Natural killer cell (primary cell): ENCODE measurements at regions not wholly inside any gene's neighbourhood (a gene's known extent, or its start where the extent isn't known, plus 50 kb on each side); places are given as distances from the start of the nearest gene placed in this dataset.
"Not testable (repeated sequence)": the region's sequence is repeated elsewhere in the genome, so short reads cannot be mapped to it uniquely, and the experiment has no call there.

Source experiments
- ATAC-seq, 3 donors: fragments of 150-1000 bp in 2 of 3; fragments of 200-7000 bp in 1 of 3; cut with Tn5 transposase; 1 replicate in 1 of 3; 2 replicates in 2 of 3; pipeline ENCODE4 v1.10.0; 2021; ENCODE audit warnings: mild to moderate bottlenecking in 2 of 3, moderate library complexity in 2 of 3
- DNase-seq, 2 donors: peaks; one replicate each; pipeline versions ENCODE4 v3.0.0 to v3.0.0-alpha.2; 2013 to 2021; ENCODE audit warnings: mixed read lengths in 1 of 2
- H3K27ac ChIP-seq: one replicate; pipeline ENCODE4 v1.5.1; 2013; ENCODE audit warnings: mild to moderate bottlenecking, low read length
- H3K27me3 ChIP-seq: one replicate; pipeline ENCODE4 v1.6.1; 2013; ENCODE audit warnings: low read length; ENCODE audit not compliant: control insufficient read depth, insufficient read depth
- H3K36me3 ChIP-seq: one replicate; pipeline ENCODE4 v1.6.1; 2013; ENCODE audit warnings: low read length; ENCODE audit not compliant: control insufficient read depth, insufficient read depth
- H3K4me1 ChIP-seq: one replicate; pipeline ENCODE4 v1.6.1; 2013; ENCODE audit warnings: low read length; ENCODE audit not compliant: control insufficient read depth, insufficient read depth
- H3K4me3 ChIP-seq: one replicate; pipeline ENCODE4 v1.5.1; 2013; ENCODE audit warnings: low read length
- H3K9me3 ChIP-seq: one replicate; pipeline ENCODE4 v1.6.1; 2013; ENCODE audit warnings: low read length; ENCODE audit not compliant: control insufficient read depth, insufficient read depth
- H3K27ac Mint-ChIP-seq, 2 donors: one replicate each; pipeline ENCODE4 v1.8.0; 2022; ENCODE audit warnings: mild to moderate bottlenecking in 2 of 2, mixed read lengths in 2 of 2, moderate library complexity in 1 of 2
- H3K27me3 Mint-ChIP-seq, 2 donors: one replicate each; pipeline ENCODE4 v1.8.0; 2022; ENCODE audit warnings: low read depth in 2 of 2, mixed read lengths in 2 of 2
- H3K36me3 Mint-ChIP-seq: one replicate; pipeline ENCODE4 v1.8.0; 2022; ENCODE audit warnings: mixed read lengths
- H3K4me1 Mint-ChIP-seq, 2 donors: one replicate each; pipeline ENCODE4 v1.8.0; 2022; ENCODE audit warnings: mixed read lengths in 2 of 2
- H3K4me3 Mint-ChIP-seq: one replicate; pipeline ENCODE4 v1.8.0; 2022; ENCODE audit warnings: mild to moderate bottlenecking, moderate library complexity, mixed read lengths
- H3K9me3 Mint-ChIP-seq, 2 donors: one replicate each; pipeline ENCODE4 v1.8.0; 2022; ENCODE audit warnings: mixed read lengths in 2 of 2
- CTCF ChIP-seq: fragments of 200-600 bp; IDR thresholded peaks from one replicate; pipeline ENCODE4 v1.8.0; 2022; ENCODE audit warnings: antibody characterized with exemption
- WGBS: methylation state at CpG from one replicate; pipeline ENCODE4 v1.1.7; 2013; ENCODE audit warnings: missing lambda C conversion rate; ENCODE audit not compliant: insufficient coverage; 5-methylcytosine and 5-hydroxymethylcytosine counted together
- intact Hi-C: fragments of 100-400 bp; cut with micrococcal nuclease; formaldehyde crosslinking; loops from one replicate; pipeline ENCODE4 v1.14.2; 2022

DNA sequence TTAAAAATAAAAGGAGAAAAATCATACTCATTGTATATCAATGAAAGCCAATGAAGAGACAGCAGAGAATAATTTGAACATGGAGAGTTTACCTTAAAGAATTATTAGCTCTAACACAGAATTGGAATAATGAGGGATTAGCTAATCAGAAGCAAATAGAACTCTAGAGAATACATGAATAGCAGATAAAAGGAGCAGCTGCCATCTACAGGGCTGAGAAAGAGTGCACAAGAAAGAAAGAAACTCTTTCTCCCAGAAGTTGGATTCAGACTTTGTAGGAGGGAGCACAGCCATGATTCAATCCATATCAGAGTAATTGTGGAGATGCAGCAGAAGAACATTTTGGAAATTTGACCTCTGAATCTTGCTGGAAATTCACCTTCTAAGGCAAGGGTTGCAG is 1171.2 kb downstream of the PLA2G4A start:
- Mint-ChIP-seq H3K36me3 (peaks cover 7% of the 10 kb centered on the region), H3K27me3 (no peaks in the 10 kb centered on the region), H3K4me1 (no peaks in the 10 kb centered on the region), H3K27ac (no peak overlapping the region), H3K4me3 (no peak overlapping the region), H3K9me3 (peaks cover 5 to 11% of the 10 kb centered on the region in 2 donors)
- Histone ChIP-seq H3K36me3 (no peaks in the 10 kb centered on the region), H3K4me3 (no peak overlapping the region), H3K9me3 (peaks cover 3% of the 10 kb centered on the region), H3K27ac (no peak overlapping the region), H3K27me3 (no peaks in the 10 kb centered on the region), H3K4me1 (no peaks in the 10 kb centered on the region)
- TF ChIP-seq CTCF = no peak
- DNase-seq (no peak), ATAC-seq (no peak)
- intact Hi-C loops = no loop called here

- H3K27me3 Mint-ChIP-seq, H3K4me3 ChIP-seq, H3K4me1 Mint-ChIP-seq, DNase-seq, H3K9me3 ChIP-seq, H3K4me3 Mint-ChIP-seq, H3K27me3 ChIP-seq, H3K27ac Mint-ChIP-seq, H3K36me3 ChIP-seq, H3K27ac ChIP-seq, ATAC-seq, H3K36me3 Mint-ChIP-seq, intact Hi-C loops, H3K4me1 ChIP-seq: not testable (repeated sequence)
- 81% methylated on average over 1 of the region's 1 CpG for WGBS
- H3K9me3 Mint-ChIP-seq = peaks cover 5 to 13% of the 10 kb centered on the region in 2 donors
Measured at GRCh38 chr1:188003687-188004086, 1174.9 kb downstream of the PLA2G4A start.

DNA sequence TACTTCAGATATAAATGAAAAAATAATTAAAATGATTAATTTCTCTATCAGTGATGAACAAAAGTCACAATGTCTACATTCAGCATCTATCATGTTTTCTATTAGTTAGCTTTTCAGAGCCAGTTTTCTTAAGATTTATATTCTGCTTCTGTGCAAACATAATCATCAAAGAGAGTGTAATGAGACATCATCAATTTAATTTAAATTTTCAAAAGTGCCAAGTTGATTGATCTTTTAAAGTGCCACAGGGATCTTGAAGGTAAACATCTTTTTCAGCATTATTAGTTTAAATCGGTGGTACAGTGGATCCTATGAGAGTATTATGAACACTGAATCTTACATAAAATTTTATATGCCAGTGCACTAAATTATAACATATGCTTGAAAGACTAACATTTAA is 1176.1 kb downstream of the PLA2G4A start:
- Histone ChIP-seq H3K27ac (no peak overlapping the region), H3K4me1 (no peaks in the 10 kb centered on the region), H3K36me3 (no peaks in the 10 kb centered on the region), H3K27me3 (no peaks in the 10 kb centered on the region), H3K9me3 (peaks cover 3% of the 10 kb centered on the region), H3K4me3 (no peak overlapping the region)
- DNase-seq = no peak
- WGBS = no CpG with 5 or more reads among the region's 1 CpG
- no peaks in the 10 kb centered on the region for H3K4me1 Mint-ChIP-seq
- H3K36me3 Mint-ChIP-seq = peaks cover 7% of the 10 kb centered on the region
- no peak for ATAC-seq
- peaks cover 5 to 11% of the 10 kb centered on the region in 2 donors for H3K9me3 Mint-ChIP-seq
- no peak overlapping the region for H3K27ac Mint-ChIP-seq
- no peak overlapping the region for H3K4me3 Mint-ChIP-seq
- intact Hi-C loops = no loop called here
- no peak for TF ChIP-seq CTCF
- no peaks in the 10 kb centered on the region for H3K27me3 Mint-ChIP-seq

DNA sequence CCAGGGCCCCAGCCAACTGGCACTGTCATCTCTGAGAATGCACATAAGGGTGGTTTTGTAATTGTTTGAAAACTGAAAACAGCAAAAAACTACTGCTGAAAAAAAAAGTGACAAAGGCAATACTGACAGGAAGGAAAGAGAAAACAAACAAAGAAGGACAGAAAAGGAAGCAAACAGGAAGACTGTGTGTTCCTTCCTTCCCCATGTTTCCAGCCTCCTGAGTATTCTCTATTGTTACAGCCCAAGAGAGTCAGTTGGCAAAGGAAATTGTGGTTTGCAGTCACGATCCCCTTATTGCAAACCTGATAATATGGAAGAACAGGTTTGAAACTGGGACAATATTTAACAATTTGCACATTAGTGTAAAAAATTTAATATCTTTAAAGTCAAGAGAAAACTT is 1177.6 kb downstream of the PLA2G4A start:
- peaks cover 6% of the 10 kb centered on the region for H3K9me3 ChIP-seq
- Mint-ChIP-seq H3K4me1 (no peaks in the 10 kb centered on the region), H3K4me3 (no peak overlapping the region), H3K9me3 (peaks cover 5 to 10% of the 10 kb centered on the region in 2 donors), H3K36me3 (peaks cover 7% of the 10 kb centered on the region), H3K27ac (no peak overlapping the region), H3K27me3 (no peaks in the 10 kb centered on the region)
- DNase-seq (no peak), ATAC-seq (no peak)
- no peak overlapping the region for H3K4me3 ChIP-seq
- WGBS = 14% methylated on average over 1 of the region's 1 CpG
- H3K27ac ChIP-seq = no peak overlapping the region
- H3K4me1 ChIP-seq = no peaks in the 10 kb centered on the region
- H3K36me3 ChIP-seq = no peaks in the 10 kb centered on the region
- H3K27me3 ChIP-seq = no peaks in the 10 kb centered on the region
- intact Hi-C loops = no loop called here
- TF ChIP-seq CTCF = no peak

DNA sequence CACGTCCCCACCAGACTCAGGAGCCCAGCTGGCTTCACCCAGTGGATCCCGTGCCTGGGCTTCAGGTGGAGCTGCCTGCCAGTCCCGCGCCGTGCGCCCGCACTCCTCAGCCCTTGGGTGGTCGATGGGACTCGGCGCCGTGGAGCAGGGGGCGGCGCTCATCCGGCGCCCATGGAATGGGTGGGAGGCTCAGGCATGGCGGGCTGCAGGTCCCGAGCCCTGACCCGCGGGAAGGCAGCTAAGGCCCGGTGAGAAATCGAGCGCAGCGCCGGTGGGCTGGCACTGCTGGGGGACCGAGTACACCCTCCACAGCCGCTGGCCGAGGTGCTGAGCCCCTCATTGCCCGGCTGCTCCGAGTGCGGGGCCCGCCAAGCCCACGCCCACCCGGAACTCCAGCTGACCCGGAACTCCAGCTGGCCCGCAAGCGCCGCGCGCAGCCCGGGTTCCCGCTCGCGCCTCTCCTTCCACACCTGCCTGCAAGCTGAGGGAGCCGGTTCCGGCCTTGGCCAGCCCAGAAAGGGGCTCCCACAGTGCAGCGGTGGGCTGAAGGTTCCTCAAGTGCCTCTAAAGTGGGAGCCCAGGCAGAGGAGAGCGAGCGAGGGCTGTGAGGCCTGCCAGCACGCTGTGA is 1184.6 kb downstream of the PLA2G4A start:
- intact Hi-C loops, H3K27me3 Mint-ChIP-seq, H3K9me3 ChIP-seq, H3K4me3 ChIP-seq, H3K9me3 Mint-ChIP-seq, H3K4me1 Mint-ChIP-seq, DNase-seq, H3K27ac ChIP-seq, H3K4me1 ChIP-seq, H3K36me3 ChIP-seq, H3K27me3 ChIP-seq, ATAC-seq, H3K36me3 Mint-ChIP-seq, H3K4me3 Mint-ChIP-seq, H3K27ac Mint-ChIP-seq: not testable (repeated sequence)
- WGBS = 94% methylated on average over 49 of the region's 49 CpGs
